ENCODE measurements at regions not wholly inside any gene's neighbourhood (a gene's known extent, or its start where the extent isn't known, plus 50 kb on each side); places are given as distances from the start of the nearest gene placed in this dataset.

DNA sequence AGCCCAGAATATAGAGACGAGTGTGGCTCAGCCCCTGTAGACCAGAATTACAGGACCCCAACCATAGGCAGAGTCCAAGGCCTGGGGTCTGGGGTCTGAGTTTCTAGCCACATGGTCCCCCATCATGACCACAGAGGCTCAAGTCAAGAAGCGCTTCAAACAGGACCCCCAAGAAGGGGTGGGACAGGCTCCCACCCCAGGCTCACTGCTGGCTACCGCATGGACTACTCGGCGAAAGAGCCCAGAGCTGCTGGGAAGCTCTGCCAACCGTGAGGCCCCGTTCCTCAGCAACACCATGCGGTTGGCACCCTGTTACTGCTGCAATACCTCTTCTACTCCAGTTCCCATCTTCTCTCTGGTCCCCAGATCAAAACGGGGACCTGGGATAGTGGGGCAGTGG, 254.8 kb downstream of the TEX29 start:
- H3K9me3 ChIP-seq: no peaks in the 10 kb centered on the region
- intact Hi-C loops (cut with DNase I): no loop called here
- no peaks in the 10 kb centered on the region for H3K36me3 ChIP-seq
- WGBS, 2 donors: 92 to 95% methylated on average over 4 to 8 of the region's 9 CpGs
- H3K4me3 ChIP-seq (replicated peaks in 1 of 3): no peak overlapping the region
- H3K4me1 ChIP-seq: no peaks in the 10 kb centered on the region
- no peak overlapping the region for H3K27ac ChIP-seq
- TF ChIP-seq POLR2A (IDR thresholded peaks at IDR 0.05) (no peak), CTCF (IDR thresholded peaks at IDR 0.05) (no peak)
- H3K27me3 ChIP-seq: no peaks in the 10 kb centered on the region
- DNase-seq: no peak

GRCh38 chr13:111575719-111576118, 255.3 kb downstream of the TEX29 start:
- Histone ChIP-seq H3K36me3 (no peaks in the 10 kb centered on the region), H3K4me3 (replicated peaks in 1 of 3) (no peak overlapping the region), H3K27me3 (no peaks in the 10 kb centered on the region), H3K4me1 (no peaks in the 10 kb centered on the region), H3K27ac (no peak overlapping the region), H3K9me3 (no peaks in the 10 kb centered on the region)
- no peak for DNase-seq
- no peak for TF ChIP-seq POLR2A (IDR thresholded peaks at IDR 0.05)
- no peak for TF ChIP-seq CTCF (IDR thresholded peaks at IDR 0.05)
- 34 to 54% methylated on average over 4 to 5 of the region's 5 CpGs for WGBS, 2 donors
- intact Hi-C loops (cut with DNase I): no loop called here

GRCh38 chr13:111577208-111577828, 256.9 kb downstream of the TEX29 start:
- Histone ChIP-seq H3K9me3 (no peaks in the 10 kb centered on the region), H3K27me3 (no peaks in the 10 kb centered on the region), H3K4me1 (no peaks in the 10 kb centered on the region), H3K27ac (no peak overlapping the region), H3K36me3 (no peaks in the 10 kb centered on the region), H3K4me3 (replicated peaks in 1 of 3) (no peak overlapping the region)
- TF ChIP-seq POLR2A (IDR thresholded peaks at IDR 0.05) (no peak), CTCF (IDR thresholded peaks at IDR 0.05) (no peak)
- no peak for DNase-seq
- intact Hi-C loops (cut with DNase I): no loop called here
- WGBS, 2 donors: 69 to 72% methylated on average over 9 of the region's 9 CpGs

DNA sequence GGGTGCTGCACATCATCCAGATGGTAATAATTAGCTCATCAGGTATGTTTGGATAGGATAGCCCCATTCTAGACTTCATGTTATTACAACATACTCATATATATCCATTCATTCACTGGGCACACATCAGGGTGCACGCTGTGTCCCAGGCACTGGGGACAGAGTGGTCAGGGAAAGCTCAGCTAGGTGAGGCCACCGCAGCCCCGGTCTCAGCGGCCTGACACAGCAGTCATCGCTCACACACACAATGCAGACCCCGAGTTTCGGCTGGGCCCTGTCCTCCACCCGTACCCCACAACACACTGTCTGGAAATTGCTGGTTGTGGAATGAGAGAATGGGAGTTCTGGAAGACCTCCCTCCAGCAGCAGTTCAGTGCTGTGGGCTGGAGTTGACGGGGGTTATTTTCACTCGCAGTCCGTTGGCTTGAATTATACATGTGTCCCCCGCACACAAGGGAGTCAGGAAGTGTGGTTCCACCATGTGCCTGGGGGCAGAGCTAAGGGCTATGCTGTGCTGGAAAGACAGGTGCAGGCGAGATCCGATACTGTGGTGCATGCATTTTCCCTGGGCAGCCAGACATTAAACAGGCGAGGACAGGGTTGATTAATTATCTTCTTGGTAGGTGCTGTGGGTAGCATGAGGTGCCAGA, 257.6 kb downstream of the TEX29 start:
- intact Hi-C loops (cut with DNase I): no loop called here
- H3K27me3 ChIP-seq: no peaks in the 10 kb centered on the region
- no peaks in the 10 kb centered on the region for H3K36me3 ChIP-seq
- H3K4me1 ChIP-seq: no peaks in the 10 kb centered on the region
- no peak overlapping the region for H3K27ac ChIP-seq
- H3K9me3 ChIP-seq: no peaks in the 10 kb centered on the region
- DNase-seq: no peak
- no peak for TF ChIP-seq POLR2A (IDR thresholded peaks at IDR 0.05)
- TF ChIP-seq CTCF (IDR thresholded peaks at IDR 0.05): no peak
- no peak overlapping the region for H3K4me3 ChIP-seq (replicated peaks in 1 of 3)
- WGBS, 2 donors: 87 to 94% methylated on average over 11 to 14 of the region's 15 CpGs

GRCh38 chr13:111584101-111584672, 263.7 kb downstream of the TEX29 start:
- DNase-seq: no peak
- H3K4me3 ChIP-seq (replicated peaks in 1 of 3): no peak overlapping the region
- H3K36me3 ChIP-seq: no peaks in the 10 kb centered on the region
- intact Hi-C loops (cut with DNase I): no loop called here
- H3K4me1 ChIP-seq: no peaks in the 10 kb centered on the region
- H3K27me3 ChIP-seq: no peaks in the 10 kb centered on the region
- WGBS, 2 donors: 58 to 65% methylated on average over 22 of the region's 22 CpGs
- TF ChIP-seq POLR2A (IDR thresholded peaks at IDR 0.05) (no peak), CTCF (IDR thresholded peaks at IDR 0.05) (no peak)
- H3K9me3 ChIP-seq: no peaks in the 10 kb centered on the region
- no peak overlapping the region for H3K27ac ChIP-seq
